ENCODE measurements at regions not wholly inside any gene's neighbourhood (a gene's known extent, or its start where the extent isn't known, plus 50 kb on each side); places are given as distances from the start of the nearest gene placed in this dataset.
A peak's percentile ranks its signal among the peaks of the same experiment; 100 is the strongest.
"Not testable (repeated sequence)": the region's sequence is repeated elsewhere in the genome, so short reads cannot be mapped to it uniquely, and the experiment has no call there.

- no peak overlapping the region for H3K27ac ChIP-seq (ENCODE audit: low read depth, low read length)
- Mint-ChIP-seq H3K4me1 (no peaks in the 10 kb centered on the region), H3K27ac (peak overlapping the region in 1 of 7 donors; percentile 61), H3K36me3 (no peaks in the 10 kb centered on the region), H3K27me3 (no peaks in the 10 kb centered on the region), H3K9me3 (peaks cover 0 to 9% (median 0%) of the 10 kb centered on the region in 8 donors), H3K4me3 (no peak overlapping the region)
- intact Hi-C loops (cut with micrococcal nuclease) = no loop called here
- no peak for DNase-seq
- ChIA-PET POLR2A (ENCODE audit: partially characterized antibody) (no interaction called here), CTCF (ENCODE audit: partially characterized antibody) (no interaction called here)
- H3K9me3 ChIP-seq (ENCODE audit: control insufficient read depth in 1 of 2, low read length in 2 of 2) = no peaks in the 10 kb centered on the region
- H3K4me3 ChIP-seq (ENCODE audit: low read length in 2 of 2) = no peak overlapping the region
- no peaks in the 10 kb centered on the region for H3K27me3 ChIP-seq (ENCODE audit: insufficient read depth, low read length)
- H3K36me3 ChIP-seq (ENCODE audit: insufficient read depth, low read length) = no peaks in the 10 kb centered on the region
- H3K4me1 ChIP-seq (ENCODE audit: insufficient read depth, low read length) = no peaks in the 10 kb centered on the region
These were observed 52.2 kb upstream of the RCOR3 start for GRCh38 chr1:211206981-211207380.

GRCh38 chr1:211200311-211200710 lies 58.9 kb upstream of the RCOR3 start:
- H3K27me3 Mint-ChIP-seq = peaks cover 0 to under 1% of the 10 kb centered on the region in 2 donors
- H3K4me1 Mint-ChIP-seq = no peaks in the 10 kb centered on the region
- DNase-seq = no peak
- intact Hi-C loops (cut with micrococcal nuclease) = no loop called here
- Histone ChIP-seq H3K27me3 (ENCODE audit: insufficient read depth, low read length) (no peaks in the 10 kb centered on the region), H3K4me1 (ENCODE audit: insufficient read depth, low read length) (no peaks in the 10 kb centered on the region), H3K36me3 (ENCODE audit: insufficient read depth, low read length) (no peaks in the 10 kb centered on the region), H3K9me3 (ENCODE audit: control insufficient read depth in 1 of 2, low read length in 2 of 2) (no peaks in the 10 kb centered on the region), H3K4me3 (ENCODE audit: low read length in 2 of 2) (no peak overlapping the region), H3K27ac (ENCODE audit: low read depth, low read length) (no peak overlapping the region)
- H3K36me3 Mint-ChIP-seq = no peaks in the 10 kb centered on the region
- ChIA-PET POLR2A (ENCODE audit: partially characterized antibody) (no interaction called here), CTCF (ENCODE audit: partially characterized antibody) (interaction anchor here (0.5 kb wide), 1 partner anchor 825 kb away, joined by 3 read pairs; no protein-coding TSS in a partner anchor)
- no peak overlapping the region for H3K27ac Mint-ChIP-seq
- H3K9me3 Mint-ChIP-seq = peaks cover 0 to 10% (median 0%) of the 10 kb centered on the region in 8 donors
- H3K4me3 Mint-ChIP-seq = no peak overlapping the region

GRCh38 chr1:211198880-211199279 lies 60.3 kb upstream of the RCOR3 start:
- ChIA-PET POLR2A (ENCODE audit: partially characterized antibody) (no interaction called here), CTCF (ENCODE audit: partially characterized antibody) (no interaction called here)
- intact Hi-C loops (cut with micrococcal nuclease) = no loop called here
- Histone ChIP-seq H3K27me3 (ENCODE audit: insufficient read depth, low read length) (no peaks in the 10 kb centered on the region), H3K36me3 (ENCODE audit: insufficient read depth, low read length) (no peaks in the 10 kb centered on the region), H3K9me3 (ENCODE audit: control insufficient read depth in 1 of 2, low read length in 2 of 2) (no peaks in the 10 kb centered on the region), H3K4me1 (ENCODE audit: insufficient read depth, low read length) (no peaks in the 10 kb centered on the region), H3K4me3 (ENCODE audit: low read length in 2 of 2) (no peak overlapping the region), H3K27ac (ENCODE audit: low read depth, low read length) (no peak overlapping the region)
- Mint-ChIP-seq H3K4me1 (no peaks in the 10 kb centered on the region), H3K27ac (no peak overlapping the region), H3K9me3 (peaks cover 0 to 10% (median 0%) of the 10 kb centered on the region in 8 donors), H3K4me3 (no peak overlapping the region), H3K27me3 (peaks cover 0 to 6% of the 10 kb centered on the region in 2 donors), H3K36me3 (no peaks in the 10 kb centered on the region)
- DNase-seq = no peak

DNA sequence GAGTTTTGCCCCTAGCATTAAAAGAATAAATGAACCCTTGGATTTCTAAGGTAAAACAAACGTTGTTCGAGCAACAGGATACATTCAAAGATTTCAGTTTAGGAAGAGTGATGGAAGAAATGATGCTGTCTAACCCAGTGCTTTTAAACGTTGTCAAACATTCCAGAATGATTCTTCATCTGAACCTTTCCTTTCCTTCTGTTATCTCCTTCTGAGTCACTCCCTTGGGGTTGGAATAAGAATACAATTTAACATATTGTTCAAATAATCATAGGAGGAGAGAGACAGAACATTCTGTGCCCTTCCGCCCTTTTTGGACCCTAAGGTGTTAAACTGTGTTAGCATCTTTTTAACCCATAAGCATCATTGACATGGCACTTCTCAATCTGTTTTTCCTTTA lies 61.1 kb upstream of the RCOR3 start:
- intact Hi-C loops (cut with micrococcal nuclease) = no loop called here
- no peaks in the 10 kb centered on the region for H3K9me3 ChIP-seq (ENCODE audit: control insufficient read depth in 1 of 2, low read length in 2 of 2)
- H3K27ac Mint-ChIP-seq = no peak overlapping the region
- POLR2A ChIA-PET (ENCODE audit: partially characterized antibody) = no interaction called here
- H3K27me3 Mint-ChIP-seq = peaks cover 0 to 6% of the 10 kb centered on the region in 2 donors
- H3K27ac ChIP-seq (ENCODE audit: low read depth, low read length) = no peak overlapping the region
- no peaks in the 10 kb centered on the region for H3K4me1 ChIP-seq (ENCODE audit: insufficient read depth, low read length)
- CTCF ChIA-PET (ENCODE audit: partially characterized antibody) = no interaction called here
- peaks cover 0 to 10% (median 0%) of the 10 kb centered on the region in 8 donors for H3K9me3 Mint-ChIP-seq
- no peaks in the 10 kb centered on the region for H3K36me3 Mint-ChIP-seq
- no peaks in the 10 kb centered on the region for H3K36me3 ChIP-seq (ENCODE audit: insufficient read depth, low read length)
- no peak for DNase-seq
- no peaks in the 10 kb centered on the region for H3K27me3 ChIP-seq (ENCODE audit: insufficient read depth, low read length)
- H3K4me3 Mint-ChIP-seq = no peak overlapping the region
- no peaks in the 10 kb centered on the region for H3K4me1 Mint-ChIP-seq
- H3K4me3 ChIP-seq (ENCODE audit: low read length in 2 of 2) = no peak overlapping the region

- Mint-ChIP-seq H3K27ac (no peak overlapping the region), H3K27me3 (peaks cover 0 to 6% of the 10 kb centered on the region in 2 donors), H3K4me1 (peaks cover 0 to 4% (median 0%) of the 10 kb centered on the region in 4 donors), H3K9me3 (peaks cover 0 to 10% (median 0%) of the 10 kb centered on the region in 8 donors), H3K36me3 (no peaks in the 10 kb centered on the region), H3K4me3 (no peak overlapping the region)
- H3K4me3 ChIP-seq (ENCODE audit: low read length in 2 of 2) = no peak overlapping the region
- intact Hi-C loops (cut with micrococcal nuclease) = no loop called here
- H3K9me3 ChIP-seq (ENCODE audit: control insufficient read depth in 1 of 2, low read length in 2 of 2) = no peaks in the 10 kb centered on the region
- ChIA-PET CTCF (ENCODE audit: partially characterized antibody) (no interaction called here), POLR2A (ENCODE audit: partially characterized antibody) (no interaction called here)
- H3K4me1 ChIP-seq (ENCODE audit: insufficient read depth, low read length) = no peaks in the 10 kb centered on the region
- H3K27me3 ChIP-seq (ENCODE audit: insufficient read depth, low read length) = no peaks in the 10 kb centered on the region
- H3K36me3 ChIP-seq (ENCODE audit: insufficient read depth, low read length) = no peaks in the 10 kb centered on the region
- no peak for DNase-seq
- no peak overlapping the region for H3K27ac ChIP-seq (ENCODE audit: low read depth, low read length)
These were observed 62.3 kb upstream of the RCOR3 start for GRCh38 chr1:211196880-211197279.

GRCh38 chr1:211194826-211195225 lies 60.9 kb upstream of the KCNH1 start:
- no peak overlapping the region for H3K27ac Mint-ChIP-seq
- peaks cover 0 to 10% (median 0%) of the 10 kb centered on the region in 8 donors for H3K9me3 Mint-ChIP-seq

GRCh38 chr1:211192227-211192626 lies 58.3 kb upstream of the KCNH1 start:
- no peaks in the 10 kb centered on the region for H3K36me3 Mint-ChIP-seq
- ChIA-PET POLR2A (ENCODE audit: partially characterized antibody) (no interaction called here), CTCF (ENCODE audit: partially characterized antibody) (no interaction called here)
- Histone ChIP-seq H3K27me3 (ENCODE audit: insufficient read depth, low read length) (no peaks in the 10 kb centered on the region), H3K4me3 (ENCODE audit: low read length in 2 of 2) (no peak overlapping the region), H3K27ac (ENCODE audit: low read depth, low read length) (no peak overlapping the region), H3K36me3 (ENCODE audit: insufficient read depth, low read length) (no peaks in the 10 kb centered on the region), H3K9me3 (ENCODE audit: control insufficient read depth in 1 of 2, low read length in 2 of 2) (no peaks in the 10 kb centered on the region), H3K4me1 (ENCODE audit: insufficient read depth, low read length) (no peaks in the 10 kb centered on the region)
- peaks cover 0 to 6% of the 10 kb centered on the region in 2 donors for H3K27me3 Mint-ChIP-seq
- no peak overlapping the region for H3K27ac Mint-ChIP-seq
- no peak overlapping the region for H3K4me3 Mint-ChIP-seq
- peaks cover 0 to 10% (median 0%) of the 10 kb centered on the region in 8 donors for H3K9me3 Mint-ChIP-seq
- DNase-seq = no peak
- intact Hi-C loops (cut with micrococcal nuclease) = no loop called here
- H3K4me1 Mint-ChIP-seq = peaks cover 0 to 12% (median 3%) of the 10 kb centered on the region in 4 donors

More at GRCh38 chr1:211194826-211195225, 60.9 kb upstream of the KCNH1 start:
- H3K4me1 ChIP-seq (ENCODE audit: insufficient read depth, low read length) = no peaks in the 10 kb centered on the region
- H3K4me3 ChIP-seq (ENCODE audit: low read length in 2 of 2) = no peak overlapping the region
- H3K27me3 ChIP-seq (ENCODE audit: insufficient read depth, low read length) = no peaks in the 10 kb centered on the region
- intact Hi-C loops (cut with micrococcal nuclease) = no loop called here
- CTCF ChIA-PET (ENCODE audit: partially characterized antibody) = no interaction called here
- no peaks in the 10 kb centered on the region for H3K36me3 Mint-ChIP-seq
- no peak for DNase-seq
- POLR2A ChIA-PET (ENCODE audit: partially characterized antibody) = no interaction called here
- H3K4me1 Mint-ChIP-seq = peaks cover 0 to 12% (median 3%) of the 10 kb centered on the region in 4 donors
- no peak overlapping the region for H3K4me3 Mint-ChIP-seq
- H3K9me3 ChIP-seq (ENCODE audit: control insufficient read depth in 1 of 2, low read length in 2 of 2) = no peaks in the 10 kb centered on the region
- H3K27ac ChIP-seq (ENCODE audit: low read depth, low read length) = no peak overlapping the region
- H3K36me3 ChIP-seq (ENCODE audit: insufficient read depth, low read length) = no peaks in the 10 kb centered on the region
- H3K27me3 Mint-ChIP-seq = peaks cover 0 to 6% of the 10 kb centered on the region in 2 donors

GRCh38 chr1:211188721-211189120 lies 54.8 kb upstream of the KCNH1 start:
- H3K27ac ChIP-seq (ENCODE audit: low read depth, low read length); H3K27ac Mint-ChIP-seq; H3K36me3 Mint-ChIP-seq; H3K36me3 ChIP-seq (ENCODE audit: insufficient read depth, low read length); H3K27me3 ChIP-seq (ENCODE audit: insufficient read depth, low read length); H3K9me3 ChIP-seq (ENCODE audit: control insufficient read depth in 1 of 2, low read length in 2 of 2); H3K4me1 ChIP-seq (ENCODE audit: insufficient read depth, low read length); POLR2A ChIA-PET (ENCODE audit: partially characterized antibody); H3K27me3 Mint-ChIP-seq; H3K4me3 ChIP-seq (ENCODE audit: low read length in 2 of 2); H3K9me3 Mint-ChIP-seq; DNase-seq; intact Hi-C loops (cut with micrococcal nuclease); CTCF ChIA-PET (ENCODE audit: partially characterized antibody); H3K4me3 Mint-ChIP-seq: not testable (repeated sequence)
- peaks cover 0 to 12% (median 3%) of the 10 kb centered on the region in 4 donors for H3K4me1 Mint-ChIP-seq
